ENCODE measurements at regions not wholly inside any gene's neighbourhood (a gene's known extent, or its start where the extent isn't known, plus 50 kb on each side); places are given as distances from the start of the nearest gene placed in this dataset.

DNA sequence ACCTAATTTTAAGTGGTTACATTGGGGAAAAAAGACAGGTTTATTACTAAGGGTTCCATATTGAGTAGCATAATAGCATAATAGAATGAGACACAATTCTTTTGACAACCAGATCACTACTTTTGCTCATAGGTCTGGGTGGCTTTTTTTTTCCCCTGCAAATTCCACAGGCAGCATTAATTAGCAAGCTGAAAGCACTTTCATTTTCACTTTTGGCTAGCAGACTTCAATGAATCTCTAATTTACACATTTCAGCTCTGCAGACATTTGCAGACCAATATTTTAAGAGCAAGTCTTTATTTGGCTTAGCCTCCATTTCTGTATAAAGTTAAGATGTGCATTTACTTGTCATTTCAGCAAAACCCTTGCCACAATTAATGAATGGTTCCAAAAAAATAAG is 185.5 kb downstream of the NOL4 start:
- no peak for DNase-seq
- no peaks in the 10 kb centered on the region for H3K27me3 ChIP-seq
- no peaks in the 10 kb centered on the region for H3K36me3 ChIP-seq
- no peaks in the 10 kb centered on the region for H3K9me3 ChIP-seq (replicated peaks)
- H3K27ac ChIP-seq = no peak overlapping the region
- H3K4me1 ChIP-seq = no peaks in the 10 kb centered on the region
- no peak overlapping the region for H3K4me3 ChIP-seq

DNA sequence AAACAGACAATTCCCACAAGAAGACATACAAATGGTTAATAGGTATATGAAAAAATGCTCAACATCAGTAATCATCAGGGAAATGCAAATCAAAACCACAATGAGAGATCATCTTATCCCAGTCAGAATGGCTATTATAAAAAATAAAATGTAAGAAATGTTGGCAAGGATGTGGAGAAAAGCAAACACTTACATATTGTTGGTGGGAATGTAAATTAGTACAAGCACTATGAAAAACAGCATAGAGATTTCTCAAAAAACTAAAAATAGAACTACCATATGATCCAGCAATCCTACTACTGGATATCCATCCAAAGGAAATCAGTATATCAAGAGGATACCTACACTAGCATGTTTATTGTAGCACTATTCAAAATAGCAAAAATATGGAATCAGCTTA is 186.6 kb downstream of the NOL4 start:
- DNase-seq = no peak

GRCh38 chr18:34033968-34034367 is 190.7 kb downstream of the NOL4 start:
- Histone ChIP-seq H3K27ac (no peak overlapping the region), H3K4me3 (no peak overlapping the region), H3K9me3 (replicated peaks) (no peaks in the 10 kb centered on the region), H3K27me3 (no peaks in the 10 kb centered on the region), H3K36me3 (no peaks in the 10 kb centered on the region), H3K4me1 (no peaks in the 10 kb centered on the region)
- DNase-seq = no peak

More for the DNA sequence above, 186.6 kb downstream of the NOL4 start:
- H3K36me3 ChIP-seq = no peaks in the 10 kb centered on the region
- H3K27me3 ChIP-seq = no peaks in the 10 kb centered on the region
- H3K4me1 ChIP-seq = no peaks in the 10 kb centered on the region
- H3K9me3 ChIP-seq (replicated peaks) = no peaks in the 10 kb centered on the region
- H3K27ac ChIP-seq = no peak overlapping the region
- H3K4me3 ChIP-seq = no peak overlapping the region

GRCh38 chr18:34031810-34032209 is 192.9 kb downstream of the NOL4 start:
- no peak overlapping the region for H3K4me3 ChIP-seq

DNA sequence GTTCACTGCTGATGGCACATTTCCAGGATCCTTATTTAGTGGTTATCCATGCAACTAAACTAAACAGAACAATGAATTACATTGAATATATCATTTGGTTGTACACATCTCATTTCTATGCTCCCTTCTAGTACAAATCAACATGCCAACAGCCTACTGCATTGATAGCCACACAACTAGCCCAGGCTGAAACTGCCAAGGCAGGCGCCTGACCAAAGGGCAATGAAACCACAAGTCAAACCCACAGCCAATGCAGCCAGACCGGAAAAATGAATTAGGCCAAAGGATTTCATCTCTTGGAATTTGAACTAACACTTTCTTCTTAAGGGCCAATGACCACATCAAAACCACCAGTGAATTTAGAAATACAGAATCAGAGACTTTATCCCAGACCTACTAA is 196.4 kb downstream of the NOL4 start:
- Histone ChIP-seq H3K9me3 (replicated peaks) (no peaks in the 10 kb centered on the region), H3K4me1 (no peaks in the 10 kb centered on the region), H3K36me3 (no peaks in the 10 kb centered on the region), H3K4me3 (no peak overlapping the region), H3K27me3 (no peaks in the 10 kb centered on the region), H3K27ac (no peak overlapping the region)
- DNase-seq = no peak

More at GRCh38 chr18:34031810-34032209, 192.9 kb downstream of the NOL4 start:
- peak in 1 of 2 experiments; percentile 1 for DNase-seq
- Histone ChIP-seq H3K36me3 (no peaks in the 10 kb centered on the region), H3K4me1 (no peaks in the 10 kb centered on the region), H3K27me3 (no peaks in the 10 kb centered on the region), H3K27ac (no peak overlapping the region), H3K9me3 (replicated peaks) (no peaks in the 10 kb centered on the region)

GRCh38 chr18:34025191-34025801 is 199.4 kb downstream of the NOL4 start:
- Histone ChIP-seq H3K36me3 (no peaks in the 10 kb centered on the region), H3K27ac (no peak overlapping the region), H3K4me1 (no peaks in the 10 kb centered on the region), H3K27me3 (no peaks in the 10 kb centered on the region), H3K9me3 (replicated peaks) (no peaks in the 10 kb centered on the region), H3K4me3 (no peak overlapping the region)
- no peak for DNase-seq

DNA sequence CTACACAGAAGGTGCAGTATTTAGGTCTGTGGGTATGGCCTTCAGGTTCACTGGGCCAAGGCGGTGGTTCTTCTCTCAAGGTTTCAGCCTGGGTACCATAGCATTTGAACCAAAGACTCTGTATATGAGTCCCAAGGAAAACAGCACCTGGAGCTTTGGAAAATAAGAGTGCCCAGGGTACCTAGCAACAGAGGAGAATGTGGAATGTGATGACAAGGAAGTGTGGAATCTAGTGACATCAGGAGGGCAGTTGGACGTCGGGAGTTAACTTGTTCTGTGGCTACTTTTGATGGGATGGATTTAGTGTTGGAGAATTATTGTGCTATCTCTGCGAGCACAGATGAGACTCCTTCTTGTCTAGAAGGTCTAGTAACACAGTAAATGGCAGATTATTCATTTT is 201.2 kb downstream of the NOL4 start:
- Histone ChIP-seq H3K4me1 (no peaks in the 10 kb centered on the region), H3K9me3 (replicated peaks) (no peaks in the 10 kb centered on the region), H3K27ac (no peak overlapping the region), H3K4me3 (no peak overlapping the region), H3K36me3 (no peaks in the 10 kb centered on the region), H3K27me3 (no peaks in the 10 kb centered on the region)
- DNase-seq = no peak

DNA sequence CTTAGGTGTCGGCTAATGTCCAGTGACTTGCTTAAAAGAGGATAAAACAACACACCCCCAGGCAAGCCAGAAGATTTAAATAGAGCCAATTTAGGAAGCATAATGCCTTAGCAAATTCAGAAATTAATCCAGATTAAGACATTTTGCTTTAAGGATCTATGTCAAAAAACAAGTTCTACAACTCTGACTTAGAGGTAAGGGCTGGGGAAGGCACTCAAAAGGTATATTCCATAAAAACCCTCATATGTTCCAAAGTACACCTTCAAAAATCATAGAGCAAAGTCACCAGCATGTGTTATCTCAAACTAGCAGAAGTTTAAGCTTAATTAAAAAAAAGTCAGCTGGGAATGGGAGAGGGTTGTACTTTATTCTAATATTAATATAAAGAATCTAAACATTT is 206.4 kb downstream of the NOL4 start:
- Histone ChIP-seq H3K27me3 (no peaks in the 10 kb centered on the region), H3K4me3 (no peak overlapping the region), H3K4me1 (no peaks in the 10 kb centered on the region)

GRCh38 chr18:34003687-34004086 is 221.0 kb downstream of the NOL4 start:
- Histone ChIP-seq H3K9me3 (replicated peaks) (no peaks in the 10 kb centered on the region), H3K4me3 (no peak overlapping the region), H3K27me3 (no peaks in the 10 kb centered on the region), H3K27ac (no peak overlapping the region), H3K4me1 (no peaks in the 10 kb centered on the region), H3K36me3 (no peaks in the 10 kb centered on the region)
- DNase-seq = no peak

More for the DNA sequence above, 206.4 kb downstream of the NOL4 start:
- Histone ChIP-seq H3K27ac (no peak overlapping the region), H3K9me3 (replicated peaks) (no peaks in the 10 kb centered on the region), H3K36me3 (no peaks in the 10 kb centered on the region)
- DNase-seq = no peak

DNA sequence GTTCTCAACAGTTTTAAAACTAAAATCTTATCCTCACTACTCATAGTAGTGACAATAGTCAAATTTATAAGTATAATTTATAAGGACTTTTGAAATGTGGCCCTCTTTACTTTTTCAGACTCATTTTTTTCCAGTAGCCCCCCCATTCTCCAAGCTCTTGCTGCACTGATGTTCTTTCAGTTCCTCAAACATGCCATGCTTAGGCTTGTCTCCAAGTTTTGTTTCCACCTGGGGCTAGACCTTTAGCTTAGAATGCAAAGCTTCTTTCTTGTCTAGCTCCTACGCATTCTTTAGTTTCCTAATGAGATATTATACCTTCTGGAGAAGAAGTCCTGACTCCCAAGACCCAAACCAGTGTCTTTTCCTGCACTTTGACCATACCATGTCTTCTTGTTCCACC is 222.6 kb downstream of the NOL4 start:
- DNase-seq = no peak
- H3K9me3 ChIP-seq (replicated peaks) = no peaks in the 10 kb centered on the region
- H3K27ac ChIP-seq = no peak overlapping the region
- H3K4me1 ChIP-seq = no peaks in the 10 kb centered on the region
- no peaks in the 10 kb centered on the region for H3K27me3 ChIP-seq
- H3K4me3 ChIP-seq = no peak overlapping the region
- no peaks in the 10 kb centered on the region for H3K36me3 ChIP-seq

GRCh38 chr18:34001376-34001775 is 223.3 kb downstream of the NOL4 start:
- no peaks in the 10 kb centered on the region for H3K36me3 ChIP-seq
- no peaks in the 10 kb centered on the region for H3K4me1 ChIP-seq
- no peaks in the 10 kb centered on the region for H3K9me3 ChIP-seq (replicated peaks)
- no peaks in the 10 kb centered on the region for H3K27me3 ChIP-seq
- H3K4me3 ChIP-seq = no peak overlapping the region
- no peak overlapping the region for H3K27ac ChIP-seq
- no peak for DNase-seq

DNA sequence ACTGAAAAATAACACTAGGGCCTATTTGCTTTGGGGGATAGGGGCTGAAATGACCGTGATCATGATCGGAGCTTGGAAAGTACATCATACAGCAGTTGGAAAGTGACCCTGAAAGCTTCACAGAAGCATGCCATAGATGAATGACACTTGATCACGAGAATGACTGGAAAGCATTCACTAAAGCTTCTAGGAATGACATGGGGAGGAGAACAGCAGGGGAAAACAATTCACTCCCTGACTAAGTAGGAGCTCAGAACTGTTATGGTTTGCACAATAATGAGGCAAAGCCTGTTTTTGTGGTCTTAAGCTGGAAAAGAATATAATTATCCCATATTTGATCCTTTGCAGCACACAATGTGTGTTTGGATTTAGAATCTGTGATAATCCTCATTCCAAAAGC is 237.5 kb downstream of the NOL4 start:
- H3K27me3 ChIP-seq = no peaks in the 10 kb centered on the region
- H3K36me3 ChIP-seq = no peaks in the 10 kb centered on the region
- no peak for DNase-seq
- no peaks in the 10 kb centered on the region for H3K9me3 ChIP-seq (replicated peaks)
- no peaks in the 10 kb centered on the region for H3K4me1 ChIP-seq
- no peak overlapping the region for H3K27ac ChIP-seq
- no peak overlapping the region for H3K4me3 ChIP-seq

- Histone ChIP-seq H3K9me3 (replicated peaks) (no peaks in the 10 kb centered on the region), H3K4me1 (no peaks in the 10 kb centered on the region), H3K27ac (no peak overlapping the region), H3K27me3 (no peaks in the 10 kb centered on the region), H3K4me3 (no peak overlapping the region), H3K36me3 (no peaks in the 10 kb centered on the region)
- no peak for DNase-seq
Observed at GRCh38 chr18:33983126-33983525, 241.6 kb downstream of the NOL4 start.

DNA sequence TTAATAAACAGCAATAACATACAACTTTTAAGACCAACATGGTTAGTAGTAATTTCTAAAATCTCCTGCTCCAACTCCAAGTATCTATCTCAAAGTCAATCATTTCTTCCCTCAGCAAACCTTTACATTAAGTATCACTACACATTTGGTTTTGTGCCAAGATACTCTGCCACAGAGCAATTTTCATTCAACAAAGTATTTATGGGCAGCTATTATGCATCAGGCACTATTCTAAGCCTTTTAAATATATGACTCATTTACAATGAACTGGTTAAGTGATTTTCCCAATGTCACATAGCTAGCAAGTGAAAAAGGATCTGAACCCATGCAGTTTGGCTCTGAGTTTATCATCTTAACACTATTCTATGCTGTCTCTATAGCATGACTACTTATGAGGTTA is 264.3 kb downstream of the NOL4 start:
- Histone ChIP-seq H3K9me3 (replicated peaks) (no peaks in the 10 kb centered on the region), H3K36me3 (no peaks in the 10 kb centered on the region), H3K27me3 (no peaks in the 10 kb centered on the region), H3K4me3 (no peak overlapping the region), H3K4me1 (no peaks in the 10 kb centered on the region), H3K27ac (no peak overlapping the region)
- no peak for DNase-seq

GRCh38 chr18:33959609-33960008 is 265.1 kb downstream of the NOL4 start:
- H3K27me3 ChIP-seq = no peaks in the 10 kb centered on the region
- no peak for DNase-seq
- H3K4me1 ChIP-seq = no peaks in the 10 kb centered on the region

DNA sequence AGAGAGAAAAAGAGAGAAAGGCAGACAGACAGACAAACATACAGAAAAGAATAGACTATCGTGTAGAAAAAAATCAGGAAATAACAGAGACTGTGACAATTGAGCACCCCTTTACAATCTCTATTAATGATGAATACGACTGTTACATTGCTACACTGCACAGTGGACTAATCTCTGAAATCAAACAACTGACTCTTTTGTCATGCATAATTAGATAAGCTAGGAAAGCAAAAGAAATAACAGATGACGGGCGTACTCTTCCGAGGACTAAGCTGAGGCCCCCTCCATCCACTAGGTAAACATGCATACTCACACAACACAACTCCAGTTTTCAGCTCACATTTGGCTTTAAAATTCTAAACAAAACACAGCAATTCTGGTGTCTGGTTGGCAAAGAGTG is 267.0 kb downstream of the NOL4 start:
- Histone ChIP-seq H3K27ac (no peak overlapping the region; the same call in 1 of the 2 replicates), H3K36me3 (no peaks in the 10 kb centered on the region), H3K27me3 (no peaks in the 10 kb centered on the region), H3K4me3 (no peak overlapping the region), H3K4me1 (no peaks in the 10 kb centered on the region), H3K9me3 (replicated peaks) (no peaks in the 10 kb centered on the region)
- peak in 1 of 2 experiments; percentile 1 for DNase-seq

More at GRCh38 chr18:33959609-33960008, 265.1 kb downstream of the NOL4 start:
- H3K36me3 ChIP-seq = no peaks in the 10 kb centered on the region
- no peak overlapping the region for H3K27ac ChIP-seq
- no peaks in the 10 kb centered on the region for H3K9me3 ChIP-seq (replicated peaks)
- H3K4me3 ChIP-seq = no peak overlapping the region

All from SJCRH30 (cell line).